Panc1 (cell line): ENCODE measurements at regions not wholly inside any gene's neighbourhood (a gene's known extent, or its start where the extent isn't known, plus 50 kb on each side); places are given as distances from the start of the nearest gene placed in this dataset.

ENCODE experiments used
- POLR2AphosphoS5 ChIP-seq: IDR thresholded peaks from 2 replicates; pipeline ENCODE4 v1.6.1; 2012; ENCODE audit warnings: mild to moderate bottlenecking, low read depth, low read length, moderate library complexity
- REST ChIP-seq, 2 experiments: IDR thresholded peaks; 2 replicates each; pipeline ENCODE4 v1.6.1; 2011 to 2012; ENCODE audit warnings: low read depth in 2 of 2, control low read depth in 1 of 2, low read length in 1 of 2, mild to moderate bottlenecking in 1 of 2, moderate library complexity in 1 of 2; ENCODE audit not compliant: insufficient read depth in 1 of 2
- TF ChIP-seq, protein P1 (sequence below): fragments of 450-650 bp; IDR thresholded peaks from 2 replicates; pipeline ENCODE4 v1.5.1; 2017; ENCODE audit warnings: mild to moderate bottlenecking

- TF ChIP-seq, protein P1, sequence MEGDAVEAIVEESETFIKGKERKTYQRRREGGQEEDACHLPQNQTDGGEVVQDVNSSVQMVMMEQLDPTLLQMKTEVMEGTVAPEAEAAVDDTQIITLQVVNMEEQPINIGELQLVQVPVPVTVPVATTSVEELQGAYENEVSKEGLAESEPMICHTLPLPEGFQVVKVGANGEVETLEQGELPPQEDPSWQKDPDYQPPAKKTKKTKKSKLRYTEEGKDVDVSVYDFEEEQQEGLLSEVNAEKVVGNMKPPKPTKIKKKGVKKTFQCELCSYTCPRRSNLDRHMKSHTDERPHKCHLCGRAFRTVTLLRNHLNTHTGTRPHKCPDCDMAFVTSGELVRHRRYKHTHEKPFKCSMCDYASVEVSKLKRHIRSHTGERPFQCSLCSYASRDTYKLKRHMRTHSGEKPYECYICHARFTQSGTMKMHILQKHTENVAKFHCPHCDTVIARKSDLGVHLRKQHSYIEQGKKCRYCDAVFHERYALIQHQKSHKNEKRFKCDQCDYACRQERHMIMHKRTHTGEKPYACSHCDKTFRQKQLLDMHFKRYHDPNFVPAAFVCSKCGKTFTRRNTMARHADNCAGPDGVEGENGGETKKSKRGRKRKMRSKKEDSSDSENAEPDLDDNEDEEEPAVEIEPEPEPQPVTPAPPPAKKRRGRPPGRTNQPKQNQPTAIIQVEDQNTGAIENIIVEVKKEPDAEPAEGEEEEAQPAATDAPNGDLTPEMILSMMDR = no peak
- TF ChIP-seq POLR2AphosphoS5 (no peak), REST (IDR thresholded peaks at IDR 0.05; ENCODE audit: insufficient read depth in 1 of 2, low read depth in 2 of 2, low read length in 1 of 2) (no peak)
Observed at GRCh38 chr15:62413786-62414185, 248.7 kb upstream of the C2CD4B start.
